ENCODE measurements at regions not wholly inside any gene's neighbourhood (a gene's known extent, or its start where the extent isn't known, plus 50 kb on each side); places are given as distances from the start of the nearest gene placed in this dataset.

DNA sequence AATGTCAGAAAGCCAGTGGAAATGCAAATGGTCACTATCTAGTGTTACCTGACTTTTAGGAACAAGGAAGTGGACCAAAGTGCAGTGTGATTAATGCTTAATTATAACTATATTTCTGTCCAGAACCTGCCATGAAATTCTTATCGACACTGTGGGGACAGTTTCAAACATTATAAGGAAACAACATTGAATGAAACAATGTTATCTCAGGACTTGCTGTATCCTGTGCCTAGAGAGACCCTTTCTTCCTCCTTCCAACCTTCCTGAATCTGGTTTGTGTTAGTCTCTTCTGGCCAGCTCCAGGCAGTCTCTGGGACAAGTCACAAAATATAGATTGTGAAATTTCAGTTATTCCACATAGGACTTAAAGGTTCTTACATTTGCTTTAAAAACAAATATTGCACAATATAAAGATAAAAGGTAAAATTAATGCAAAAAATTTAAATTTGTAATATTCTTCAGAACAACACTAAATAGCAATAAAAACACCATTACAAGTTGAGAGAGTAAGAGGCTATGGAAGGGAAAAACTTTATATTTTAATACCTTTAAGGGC, 203.4 kb downstream of the ZNF674 start:
- WGBS (ENCODE audit: low lambda C conversion rate): 90% methylated on average over 1 of the region's 1 CpG
- no peaks in the 10 kb centered on the region for H3K36me3 ChIP-seq (replicated peaks in 1 of 2; ENCODE audit: control insufficient read depth in 1 of 2, insufficient read depth in 2 of 2, low read length in 2 of 2)
- no peak overlapping the region for H3K27ac ChIP-seq (ENCODE audit: extremely low read length, insufficient read depth, low read length)
- in situ Hi-C loops (cut with HindIII; ENCODE audit: extremely low pct_ligation_motif_present, low pct_unique_long_range_greater_than_20kb) (no loop called here), intact Hi-C loops (cut with micrococcal nuclease; ENCODE audit: unreplicated experiment) (no loop called here)
- H3K4me3 ChIP-seq (replicated peaks in 1 of 3; ENCODE audit: insufficient read depth in 1 of 3, low read depth in 2 of 3, low read length in 3 of 3): no peak overlapping the region
- no peaks in the 10 kb centered on the region for H3K4me1 ChIP-seq (ENCODE audit: insufficient read depth, low read length)
- DNase-seq (ENCODE audit: low spot score) (no peak), FAIRE-seq (no peak), ATAC-seq (no peak)
- no peak overlapping the region for H3K4me2 ChIP-seq (ENCODE audit: low read depth, low read length)
- BruUV-seq (replicated peaks): no TSS peak
- POLR2A ChIA-PET: no interaction called here
- TF ChIP-seq NKX3-1 (CRISPR knock-in tag; IDR thresholded peaks at IDR 0.05) (no peak), ZNF790 (CRISPR knock-in tag; IDR thresholded peaks at IDR 0.05; ENCODE audit: borderline replicate concordance) (no peak), CEBPB (IDR thresholded peaks at IDR 0.05; ENCODE audit: borderline replicate concordance, low read depth, low read length) (peak; percentile 23; the same call in 1 of the 2 replicates), ZNF660 (CRISPR knock-in tag; IDR thresholded peaks at IDR 0.05; ENCODE audit: borderline replicate concordance, low read depth) (no peak), POLR2G (IDR thresholded peaks at IDR 0.05; ENCODE audit: low read depth, low read length) (no peak)
- TF ChIP-seq, protein P1, sequence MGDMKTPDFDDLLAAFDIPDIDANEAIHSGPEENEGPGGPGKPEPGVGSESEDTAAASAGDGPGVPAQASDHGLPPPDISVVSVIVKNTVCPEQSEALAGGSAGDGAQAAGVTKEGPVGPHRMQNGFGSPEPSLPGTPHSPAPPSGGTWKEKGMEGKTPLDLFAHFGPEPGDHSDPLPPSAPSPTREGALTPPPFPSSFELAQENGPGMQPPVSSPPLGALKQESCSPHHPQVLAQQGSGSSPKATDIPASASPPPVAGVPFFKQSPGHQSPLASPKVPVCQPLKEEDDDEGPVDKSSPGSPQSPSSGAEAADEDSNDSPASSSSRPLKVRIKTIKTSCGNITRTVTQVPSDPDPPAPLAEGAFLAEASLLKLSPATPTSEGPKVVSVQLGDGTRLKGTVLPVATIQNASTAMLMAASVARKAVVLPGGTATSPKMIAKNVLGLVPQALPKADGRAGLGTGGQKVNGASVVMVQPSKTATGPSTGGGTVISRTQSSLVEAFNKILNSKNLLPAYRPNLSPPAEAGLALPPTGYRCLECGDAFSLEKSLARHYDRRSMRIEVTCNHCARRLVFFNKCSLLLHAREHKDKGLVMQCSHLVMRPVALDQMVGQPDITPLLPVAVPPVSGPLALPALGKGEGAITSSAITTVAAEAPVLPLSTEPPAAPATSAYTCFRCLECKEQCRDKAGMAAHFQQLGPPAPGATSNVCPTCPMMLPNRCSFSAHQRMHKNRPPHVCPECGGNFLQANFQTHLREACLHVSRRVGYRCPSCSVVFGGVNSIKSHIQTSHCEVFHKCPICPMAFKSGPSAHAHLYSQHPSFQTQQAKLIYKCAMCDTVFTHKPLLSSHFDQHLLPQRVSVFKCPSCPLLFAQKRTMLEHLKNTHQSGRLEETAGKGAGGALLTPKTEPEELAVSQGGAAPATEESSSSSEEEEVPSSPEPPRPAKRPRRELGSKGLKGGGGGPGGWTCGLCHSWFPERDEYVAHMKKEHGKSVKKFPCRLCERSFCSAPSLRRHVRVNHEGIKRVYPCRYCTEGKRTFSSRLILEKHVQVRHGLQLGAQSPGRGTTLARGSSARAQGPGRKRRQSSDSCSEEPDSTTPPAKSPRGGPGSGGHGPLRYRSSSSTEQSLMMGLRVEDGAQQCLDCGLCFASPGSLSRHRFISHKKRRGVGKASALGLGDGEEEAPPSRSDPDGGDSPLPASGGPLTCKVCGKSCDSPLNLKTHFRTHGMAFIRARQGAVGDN (CRISPR knock-in tag; IDR thresholded peaks at IDR 0.05): no peak
- CTCF ChIA-PET (ENCODE audit: low intra/inter-chr PET ratio, low total read pairs): no interaction called here
- no peaks in the 10 kb centered on the region for H4K20me1 ChIP-seq (ENCODE audit: insufficient read depth, low read length)
- no peaks in the 10 kb centered on the region for H3K27me3 ChIP-seq (ENCODE audit: control insufficient read depth in 1 of 2, insufficient read depth in 2 of 2, low read length in 2 of 2)
- no peaks in the 10 kb centered on the region for H3K79me2 ChIP-seq (ENCODE audit: insufficient read depth, low read length)
- H3K9me3 ChIP-seq (ENCODE audit: low read length): no peaks in the 10 kb centered on the region
- no peak overlapping the region for H3K9ac ChIP-seq (ENCODE audit: insufficient read depth, low read depth, low read length)
- H2AFZ ChIP-seq (ENCODE audit: low read length): no peak overlapping the region
